ENCODE measurements at regions not wholly inside any gene's neighbourhood (a gene's known extent, or its start where the extent isn't known, plus 50 kb on each side); places are given as distances from the start of the nearest gene placed in this dataset.

GRCh38 chr6:33921745-33922144 is 117.9 kb upstream of the MLN start:
- no peak for DNase-seq

DNA sequence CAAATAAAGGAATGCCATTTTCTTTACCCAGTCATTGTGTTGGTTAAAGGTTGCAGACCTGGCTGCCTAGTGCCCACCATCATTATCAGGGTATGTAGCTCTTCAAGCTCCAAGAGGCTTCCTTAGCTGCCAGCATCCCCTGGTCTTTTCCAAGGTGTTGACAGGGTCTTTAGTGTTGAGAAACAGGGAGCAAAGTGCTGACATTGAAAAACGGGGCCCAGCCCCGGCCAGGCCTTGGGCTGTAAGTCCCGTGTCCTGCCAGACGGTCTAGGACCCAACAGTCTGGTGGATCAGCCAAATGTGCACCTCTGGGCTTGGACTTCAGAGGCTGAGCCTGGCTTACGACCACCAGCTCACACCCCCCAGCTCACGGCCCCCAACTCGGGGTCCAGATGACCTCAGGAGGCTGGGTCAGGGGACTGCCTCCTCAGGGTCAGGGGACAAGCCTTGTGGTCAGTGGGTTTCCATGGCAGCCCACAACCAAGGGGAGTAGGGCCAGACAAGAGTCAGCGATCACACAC is 114.4 kb upstream of the MLN start:
- no peak for DNase-seq

GRCh38 chr6:33915134-33915533 is 111.3 kb upstream of the MLN start:
- DNase-seq: no peak

DNA sequence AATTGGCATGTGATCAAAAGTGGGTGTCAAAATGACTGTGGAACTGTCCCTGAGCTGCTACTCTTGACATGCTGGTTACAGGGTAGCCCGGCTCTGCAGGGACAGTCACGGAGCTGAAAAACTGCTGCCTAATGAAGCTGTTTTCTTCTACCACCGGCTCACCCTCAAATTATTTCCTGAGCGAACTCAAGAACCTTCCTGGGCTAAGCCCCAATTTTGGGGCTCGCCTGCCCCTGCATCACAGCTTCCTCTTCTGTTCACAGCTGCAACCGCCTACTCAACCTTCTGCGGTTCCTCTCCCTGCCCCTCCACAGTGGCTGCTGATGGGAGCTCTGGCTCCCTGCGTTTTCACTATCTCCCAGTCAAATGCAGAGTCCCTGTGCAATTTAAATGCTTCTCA is 110.8 kb upstream of the MLN start:
- DNase-seq: no peak

GRCh38 chr6:33912195-33912594 is 108.4 kb upstream of the MLN start:
- DNase-seq: no peak

GRCh38 chr6:33911488-33911887 is 107.7 kb upstream of the MLN start:
- DNase-seq: no peak

- DNase-seq: no peak
Measured at GRCh38 chr6:33910594-33910993, 106.8 kb upstream of the MLN start.

GRCh38 chr6:33909737-33910136 is 105.9 kb upstream of the MLN start:
- DNase-seq: no peak

- no peak for DNase-seq
Measured at GRCh38 chr6:33908025-33908424, 104.2 kb upstream of the MLN start.

- DNase-seq: no peak
Measured at GRCh38 chr6:33907227-33907626, 103.4 kb upstream of the MLN start.

- no peak for DNase-seq
Measured at GRCh38 chr6:33906439-33906838, 102.6 kb upstream of the MLN start.

DNA sequence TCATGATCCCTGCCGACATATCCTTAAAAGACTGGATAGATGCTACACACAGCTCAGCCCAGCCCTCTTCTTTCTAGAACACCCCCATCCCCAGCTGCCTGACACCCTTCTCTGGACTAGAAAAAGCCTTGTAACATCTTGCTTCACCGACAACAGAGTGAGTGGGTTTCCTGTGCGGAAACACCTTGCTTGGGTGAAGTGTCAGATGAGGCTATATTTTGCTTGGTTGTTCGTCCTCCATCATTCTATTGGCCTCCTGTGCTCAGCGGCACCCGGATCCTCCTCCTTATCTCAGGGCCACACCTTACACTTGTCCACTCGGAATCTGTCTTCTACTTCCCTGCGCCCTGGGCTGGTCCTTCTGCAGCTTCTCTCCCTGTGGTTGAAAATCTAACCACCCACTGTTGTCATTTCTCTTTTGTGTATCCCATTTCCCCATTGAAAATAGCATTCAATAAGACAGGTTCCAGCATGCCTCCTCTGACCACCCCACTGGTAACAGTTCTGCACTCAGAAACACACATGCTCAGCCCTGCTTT is 101.3 kb upstream of the MLN start:
- no peak for DNase-seq

DNA sequence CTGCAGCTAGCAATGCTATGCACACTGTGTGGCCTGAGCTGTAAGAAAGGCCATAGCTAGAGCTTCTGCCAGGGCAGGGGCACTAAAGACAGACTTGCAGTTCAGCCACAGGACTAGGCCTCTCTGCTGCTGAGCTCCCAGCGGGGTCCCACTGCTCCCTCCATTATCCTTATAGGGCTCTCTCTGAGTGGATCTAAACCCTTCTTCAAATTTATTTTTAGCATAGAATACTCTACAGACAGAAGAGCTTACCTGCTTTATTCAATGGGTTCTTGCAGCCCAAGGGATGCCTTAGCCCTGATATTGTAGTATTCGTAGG is 100.9 kb upstream of the MLN start:
- DNase-seq: no peak

GRCh38 chr6:33904050-33904746 is 100.4 kb upstream of the MLN start:
- no peak for DNase-seq

- DNase-seq: no peak
Measured at GRCh38 chr6:33903579-33903978, 99.8 kb upstream of the MLN start.

DNA sequence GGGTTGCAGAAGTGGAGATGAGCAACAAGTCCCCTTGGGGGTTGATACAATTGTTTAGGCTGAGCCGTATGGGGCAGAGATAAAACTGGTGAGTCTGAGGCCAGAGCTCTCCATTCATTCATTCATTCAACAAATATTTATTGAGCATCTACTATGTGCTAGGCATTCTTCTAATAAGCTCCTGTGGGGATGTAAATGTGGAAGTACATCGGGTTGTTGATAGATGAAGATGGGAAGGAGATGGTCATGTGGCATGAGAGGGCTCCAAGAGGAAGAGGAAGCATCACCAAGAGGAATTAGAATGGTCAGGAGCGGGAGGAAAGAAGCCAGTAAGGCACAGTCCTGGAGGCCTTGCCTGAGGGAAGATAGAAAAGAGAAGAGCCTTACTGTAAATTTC is 98.7 kb upstream of the MLN start:
- no peak for DNase-seq

GRCh38 chr6:33901822-33902456 is 98.1 kb upstream of the MLN start:
- DNase-seq: no peak

DNA sequence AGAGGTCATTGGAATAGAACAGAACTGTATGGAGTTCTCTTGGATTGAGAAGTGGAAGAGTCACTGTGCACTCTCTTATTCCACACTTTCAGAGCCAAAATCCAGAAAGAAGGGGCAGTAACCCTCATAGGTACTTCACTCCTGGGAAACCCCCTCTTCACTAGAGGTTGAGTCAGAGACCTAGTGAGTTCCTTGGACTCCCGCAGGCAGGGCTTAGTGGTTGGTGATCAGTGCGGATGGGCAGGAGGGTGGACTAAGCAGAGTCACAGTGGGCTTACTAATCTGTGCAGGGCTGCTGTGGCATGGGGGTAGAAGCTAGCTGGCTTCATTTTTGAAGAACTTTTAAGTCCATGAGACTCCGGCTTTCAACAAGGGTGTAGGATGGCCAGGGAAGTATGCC is 95.0 kb upstream of the MLN start:
- DNase-seq: no peak

- DNase-seq: no peak
Measured at GRCh38 chr6:33897189-33897780, 93.5 kb upstream of the MLN start.

GRCh38 chr6:33896391-33897188 is 92.8 kb upstream of the MLN start:
- no peak for DNase-seq

DNA sequence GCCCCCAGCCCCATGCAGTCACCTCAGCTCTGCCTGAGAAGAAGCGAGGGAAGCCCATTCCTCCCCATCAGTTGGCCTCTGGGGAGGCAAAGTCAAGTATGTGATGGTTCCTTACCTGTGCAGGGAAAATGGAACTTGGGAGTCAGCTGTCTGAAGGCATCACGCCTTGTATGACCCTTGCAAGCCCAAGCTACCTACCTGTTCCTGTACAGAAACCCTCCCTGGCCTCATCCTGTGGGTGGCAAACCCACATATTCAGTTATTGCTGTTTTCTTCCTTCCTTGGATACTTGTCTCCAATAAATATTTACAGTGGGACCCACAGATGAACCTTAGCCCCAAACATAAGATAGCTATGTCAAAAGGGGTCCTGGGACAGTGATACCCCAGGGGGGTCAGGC is 92.2 kb upstream of the MLN start:
- DNase-seq: no peak

DNA sequence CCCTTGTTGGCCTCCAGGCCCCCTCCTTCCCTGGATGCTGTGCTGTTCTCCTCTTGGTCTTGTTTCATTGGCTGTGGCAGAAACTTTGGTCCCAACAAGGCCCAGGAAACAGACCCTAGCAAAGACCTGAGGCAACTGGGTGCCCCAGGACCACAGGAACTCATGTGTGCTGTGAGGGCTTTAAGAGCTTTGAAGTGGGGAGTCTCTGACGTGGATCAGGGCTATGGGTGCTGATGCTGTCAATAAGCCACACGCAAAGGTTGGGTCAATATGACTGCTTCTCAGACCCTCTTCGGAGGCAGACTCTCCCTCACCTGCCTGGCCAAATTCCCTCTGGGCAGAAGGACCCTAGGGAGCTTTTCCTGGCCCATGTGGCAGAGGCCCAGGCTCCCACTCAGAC is 91.5 kb upstream of the MLN start:
- DNase-seq: no peak

DNA sequence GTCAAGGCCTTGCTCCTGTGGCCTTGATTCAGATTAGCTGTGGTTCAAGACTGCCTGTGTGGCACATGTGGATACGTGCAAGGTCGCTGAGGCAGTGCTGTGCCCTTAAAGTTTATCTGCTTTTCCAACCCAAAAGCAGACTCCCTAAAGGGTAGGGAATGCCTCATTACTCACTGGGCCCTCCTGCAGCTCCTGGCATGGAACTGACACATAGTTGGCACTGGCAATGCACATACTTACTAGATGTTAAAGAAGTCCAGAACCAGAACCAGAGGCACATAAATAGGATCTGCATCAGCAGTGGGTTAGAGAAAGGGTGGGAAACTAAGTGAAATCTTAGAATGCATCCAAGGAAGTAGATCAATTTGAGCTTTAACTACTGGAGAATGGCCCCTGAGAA is 90.6 kb upstream of the MLN start:
- no peak for DNase-seq
